GM12878 (cell line): ENCODE measurements at regions not wholly inside any gene's neighbourhood (a gene's known extent, or its start where the extent isn't known, plus 50 kb on each side); places are given as distances from the start of the nearest gene placed in this dataset.

Experiments
- CHD2 ChIP-seq: IDR thresholded peaks from 2 replicates; pipeline ENCODE4 v1.6.1; 2011; ENCODE audit warnings: low read depth, low read length, improper control_type of control experiment, borderline replicate concordance
- DPF2 ChIP-seq: fragments of 450-650 bp; IDR thresholded peaks from 2 replicates; pipeline ENCODE4 v1.6.1; 2017; ENCODE audit warnings: mild to moderate bottlenecking
- EZH2 ChIP-seq: IDR thresholded peaks from 2 replicates; pipeline ENCODE4 v1.6.1; 2012; ENCODE audit warnings: low read depth, mild to moderate bottlenecking, control low read depth, inconsistent platforms, low read length, borderline replicate concordance; ENCODE audit not compliant: control insufficient read depth
- GATAD2B ChIP-seq: fragments of 450-650 bp; conservative IDR thresholded peaks from 2 replicates; pipeline ENCODE4 v1.6.1; 2017; ENCODE audit warnings: low read depth, mild to moderate bottlenecking, moderate library complexity
- KDM1A ChIP-seq: fragments of 200-600 bp; sonication (generic); IDR thresholded peaks from 2 replicates; pipeline ENCODE4 v1.6.1; 2016; ENCODE audit warnings: borderline replicate concordance
- NFIC ChIP-seq: IDR thresholded peaks from 2 replicates; pipeline ENCODE4 v1.6.1; 2012; ENCODE audit warnings: low read depth, mild to moderate bottlenecking, inconsistent platforms, low read length, moderate library complexity
- POLR2AphosphoS5 ChIP-seq: IDR thresholded peaks from 2 replicates; pipeline ENCODE4 v1.6.1; 2011; ENCODE audit warnings: mild to moderate bottlenecking, low read length, inconsistent platforms
- TF ChIP-seq, protein P1 (sequence below), 3 experiments: IDR thresholded peaks in 2 of 3; conservative IDR thresholded peaks in 1 of 3; 2 replicates each; pipeline ENCODE4 v1.5.1; 2011; ENCODE audit warnings: low read depth in 3 of 3, low read length in 3 of 3, mild to moderate bottlenecking in 3 of 3, control low read depth in 2 of 3, moderate library complexity in 2 of 3, inconsistent platforms in 1 of 3, mixed read lengths in 1 of 3; ENCODE audit not compliant: control insufficient read depth in 2 of 3, insufficient read depth in 1 of 3; ENCODE audit errors: extremely low read depth in 1 of 3
- TF ChIP-seq, protein P2 (sequence below): IDR thresholded peaks from 2 replicates; pipeline ENCODE4 v1.6.1; 2012; ENCODE audit warnings: low read depth, low read length, improper control_type of control experiment

DNA sequence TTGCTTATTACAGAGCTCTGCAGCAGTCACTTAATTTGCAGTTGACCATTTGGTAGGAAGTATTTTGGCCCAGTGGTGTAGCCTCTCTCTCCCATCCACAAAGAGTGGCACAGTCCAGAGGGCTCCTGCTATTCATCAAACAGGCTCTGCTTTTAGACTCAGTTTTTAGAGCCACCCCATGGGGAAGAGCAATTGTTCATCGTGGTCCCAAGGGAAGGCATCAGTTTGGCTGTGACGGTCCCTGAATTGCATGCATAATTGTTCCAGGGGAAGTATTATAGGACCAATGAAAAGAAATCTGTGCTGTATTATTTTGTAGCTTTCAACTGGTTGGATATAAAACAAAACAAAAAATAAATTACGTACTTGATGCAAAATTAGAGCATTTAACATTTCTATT is 799.0 kb downstream of the DACH1 start:
- TF ChIP-seq, protein P1, sequence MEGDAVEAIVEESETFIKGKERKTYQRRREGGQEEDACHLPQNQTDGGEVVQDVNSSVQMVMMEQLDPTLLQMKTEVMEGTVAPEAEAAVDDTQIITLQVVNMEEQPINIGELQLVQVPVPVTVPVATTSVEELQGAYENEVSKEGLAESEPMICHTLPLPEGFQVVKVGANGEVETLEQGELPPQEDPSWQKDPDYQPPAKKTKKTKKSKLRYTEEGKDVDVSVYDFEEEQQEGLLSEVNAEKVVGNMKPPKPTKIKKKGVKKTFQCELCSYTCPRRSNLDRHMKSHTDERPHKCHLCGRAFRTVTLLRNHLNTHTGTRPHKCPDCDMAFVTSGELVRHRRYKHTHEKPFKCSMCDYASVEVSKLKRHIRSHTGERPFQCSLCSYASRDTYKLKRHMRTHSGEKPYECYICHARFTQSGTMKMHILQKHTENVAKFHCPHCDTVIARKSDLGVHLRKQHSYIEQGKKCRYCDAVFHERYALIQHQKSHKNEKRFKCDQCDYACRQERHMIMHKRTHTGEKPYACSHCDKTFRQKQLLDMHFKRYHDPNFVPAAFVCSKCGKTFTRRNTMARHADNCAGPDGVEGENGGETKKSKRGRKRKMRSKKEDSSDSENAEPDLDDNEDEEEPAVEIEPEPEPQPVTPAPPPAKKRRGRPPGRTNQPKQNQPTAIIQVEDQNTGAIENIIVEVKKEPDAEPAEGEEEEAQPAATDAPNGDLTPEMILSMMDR (IDR thresholded peaks at IDR 0.05 in 2 of 3, conservative IDR thresholded peaks at IDR 0.05 in 1 of 3; ENCODE audit: control insufficient read depth in 2 of 3, extremely low read depth in 1 of 3, insufficient read depth in 1 of 3, low read depth in 3 of 3, low read length in 3 of 3): no peak
- TF ChIP-seq, protein P2, sequence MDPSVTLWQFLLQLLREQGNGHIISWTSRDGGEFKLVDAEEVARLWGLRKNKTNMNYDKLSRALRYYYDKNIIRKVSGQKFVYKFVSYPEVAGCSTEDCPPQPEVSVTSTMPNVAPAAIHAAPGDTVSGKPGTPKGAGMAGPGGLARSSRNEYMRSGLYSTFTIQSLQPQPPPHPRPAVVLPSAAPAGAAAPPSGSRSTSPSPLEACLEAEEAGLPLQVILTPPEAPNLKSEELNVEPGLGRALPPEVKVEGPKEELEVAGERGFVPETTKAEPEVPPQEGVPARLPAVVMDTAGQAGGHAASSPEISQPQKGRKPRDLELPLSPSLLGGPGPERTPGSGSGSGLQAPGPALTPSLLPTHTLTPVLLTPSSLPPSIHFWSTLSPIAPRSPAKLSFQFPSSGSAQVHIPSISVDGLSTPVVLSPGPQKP: no peak
- TF ChIP-seq EZH2 (no peak), NFIC (no peak), CHD2 (no peak), DPF2 (no peak), POLR2AphosphoS5 (no peak), GATAD2B (no peak), KDM1A (no peak)
